CD4-positive, alpha-beta T cell treated with Interferon alpha-2 for 1 hour (primary cell): ENCODE measurements at regions not wholly inside any gene's neighbourhood (a gene's known extent, or its start where the extent isn't known, plus 50 kb on each side); places are given as distances from the start of the nearest gene placed in this dataset.

Source experiments
- DNase-seq, 2 donors: peaks; one replicate each; pipeline ENCODE4 v3.0.0-alpha.2; 2020 to 2022

GRCh38 chr14:89022274-89022673 lies 197.8 kb downstream of the TTC8 start:
- DNase-seq, result no peak

- no peak for DNase-seq
Measured at GRCh38 chr14:89024691-89025090, 200.2 kb downstream of the TTC8 start.

DNA sequence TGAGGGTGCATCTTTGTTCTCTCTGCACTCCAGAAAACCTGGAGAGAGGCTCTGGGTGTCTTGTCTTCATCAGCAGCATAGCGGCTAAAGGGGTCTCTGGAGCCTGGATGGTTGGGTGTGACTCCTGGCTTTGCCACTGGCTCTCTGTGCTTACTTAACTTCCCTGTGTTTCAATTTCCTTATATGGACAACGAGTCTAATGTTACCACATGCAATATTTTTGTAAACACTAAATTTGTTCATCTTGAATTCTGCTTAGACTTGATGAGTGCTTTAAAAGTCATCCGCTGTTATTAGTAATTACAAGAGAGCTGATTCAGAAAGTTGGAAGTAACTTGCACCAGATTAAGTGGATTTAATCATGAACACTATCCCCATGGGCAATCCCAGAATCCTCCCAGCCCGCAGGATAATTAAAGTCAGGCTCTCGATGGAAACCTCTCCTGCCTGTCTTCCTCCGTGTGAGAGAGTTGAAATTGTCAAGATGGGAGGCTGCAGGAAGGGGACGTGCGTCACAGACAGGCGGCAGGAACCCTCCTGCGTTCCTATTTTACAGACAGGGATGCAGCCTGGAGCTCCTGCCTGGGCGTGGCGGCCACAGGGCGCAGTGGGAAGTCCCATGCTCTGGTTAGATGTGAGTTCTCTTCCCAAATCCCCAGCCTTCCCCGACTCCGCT lies 201.2 kb downstream of the TTC8 start:
- DNase-seq, result no peak

DNA sequence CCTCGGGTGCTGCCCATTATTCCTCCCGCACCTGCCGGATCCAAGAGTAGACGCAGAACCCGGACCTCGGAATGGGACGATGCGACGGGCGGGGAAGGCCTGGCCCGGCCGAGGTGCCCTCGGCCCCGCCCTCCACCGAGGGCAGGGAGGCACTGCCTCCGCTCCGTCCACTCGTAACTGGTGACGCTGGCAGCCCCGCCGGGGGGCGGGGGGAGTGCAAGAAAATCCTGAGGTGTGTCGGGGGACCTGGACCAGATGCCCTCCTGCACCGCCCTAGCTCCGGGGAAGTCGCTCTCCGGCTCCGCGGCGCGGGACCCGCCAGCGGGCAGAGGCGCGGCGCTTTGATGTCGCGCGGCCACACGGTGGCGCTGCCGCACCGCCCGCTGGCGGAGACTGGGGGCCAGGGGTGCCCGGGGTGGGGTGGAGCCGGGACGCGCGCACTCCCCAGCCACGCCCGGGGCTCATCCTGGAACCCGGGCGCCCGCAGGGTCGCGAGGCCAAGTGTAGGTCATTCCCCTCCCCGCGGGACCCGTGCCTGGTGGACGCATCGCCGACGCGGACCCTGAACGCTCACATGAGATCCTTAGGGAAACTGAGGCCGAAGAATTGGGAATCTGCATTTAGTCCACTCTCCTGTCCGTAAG lies 202.8 kb downstream of the TTC8 start:
- peak; percentile 42 to 58 for DNase-seq

- DNase-seq, result no peak
Measured at GRCh38 chr14:89028462-89029134, 204.1 kb downstream of the TTC8 start.

- DNase-seq, result no peak
Measured at GRCh38 chr14:89029961-89030694, 205.7 kb downstream of the TTC8 start.

DNA sequence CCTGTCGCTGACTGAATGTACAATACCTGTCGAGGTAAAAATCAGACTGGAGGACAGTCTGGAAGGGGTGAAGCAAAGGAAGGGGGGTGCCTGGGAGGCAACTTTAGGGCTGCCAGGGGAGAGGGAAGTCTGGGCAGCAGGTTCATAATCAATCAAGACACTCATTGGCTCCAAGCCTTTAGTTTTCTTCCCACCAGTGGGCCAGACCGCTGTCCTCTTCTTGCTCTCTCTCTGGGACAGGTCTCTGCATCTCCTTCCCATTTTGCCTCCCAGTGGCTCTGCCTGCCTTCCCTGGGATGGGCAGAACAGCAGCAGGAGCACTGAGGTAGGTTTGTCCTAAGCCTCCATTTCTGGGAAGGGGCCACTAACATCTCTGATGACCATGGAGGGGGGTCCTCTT lies 206.5 kb downstream of the TTC8 start:
- DNase-seq, result no peak

DNA sequence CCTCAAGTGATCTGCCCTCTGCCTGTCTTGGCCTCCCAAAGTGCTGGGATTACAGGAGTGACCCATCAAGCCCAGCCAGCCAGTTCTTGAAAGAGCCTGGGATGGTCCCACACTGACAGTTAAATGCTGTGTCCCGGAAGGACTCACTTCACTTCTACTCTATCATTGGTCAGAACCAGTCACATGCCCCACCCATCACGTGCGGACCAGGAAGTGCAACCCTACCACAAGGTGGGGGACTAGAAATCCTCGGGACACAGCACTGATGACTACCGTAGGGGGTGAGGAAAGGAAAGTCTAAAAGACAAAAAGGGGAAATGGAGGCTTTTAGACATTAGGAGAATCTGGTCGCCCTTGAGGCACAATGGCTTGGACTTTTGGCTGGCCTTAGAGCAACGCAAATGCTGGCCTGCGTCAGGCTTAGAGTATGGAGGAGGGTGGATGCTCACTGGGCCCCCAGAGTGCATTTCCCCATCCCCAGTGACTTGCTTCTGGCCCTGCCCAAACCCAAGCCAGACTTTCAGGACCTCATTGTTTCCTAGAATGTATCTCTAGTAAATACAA lies 207.7 kb downstream of the TTC8 start:
- DNase-seq, result no peak

DNA sequence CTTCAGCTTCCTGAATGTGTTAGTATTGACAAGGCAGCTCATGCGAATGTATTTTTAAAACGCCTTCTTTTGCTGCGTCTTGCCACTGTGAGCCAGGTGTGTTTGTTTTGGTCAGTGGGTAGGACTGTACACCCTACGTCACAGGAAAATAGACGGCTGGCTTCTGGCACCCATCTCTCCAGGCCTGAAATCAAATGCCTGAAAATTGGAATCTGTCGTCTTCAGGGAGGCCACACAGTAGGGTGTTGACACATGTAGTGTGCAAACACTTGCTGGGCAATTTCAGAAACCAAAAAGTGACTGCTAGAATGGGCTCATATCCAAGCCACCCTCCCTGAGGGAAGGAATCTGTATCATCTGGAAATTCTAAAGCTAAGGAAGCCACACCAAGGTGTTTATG lies 209.3 kb downstream of the TTC8 start:
- DNase-seq, result no peak

DNA sequence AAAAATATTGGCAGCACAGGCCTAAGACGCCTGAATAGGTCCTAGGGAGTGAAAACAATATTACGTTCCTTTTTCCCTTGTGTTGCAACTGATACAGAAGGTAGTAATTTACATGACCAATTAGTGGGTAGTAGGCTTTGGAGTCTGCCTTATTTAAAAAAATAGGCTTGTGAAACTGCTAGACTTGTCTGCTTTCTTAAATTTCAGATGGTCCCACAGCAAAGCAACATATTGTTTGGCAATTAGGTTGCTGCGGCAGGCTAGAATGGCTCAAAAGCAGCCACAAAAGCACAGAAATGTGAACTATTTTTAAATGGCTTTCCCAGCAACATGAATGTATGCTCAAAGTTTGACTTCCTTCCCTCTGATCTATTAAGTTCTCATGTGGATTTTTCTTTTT lies 211.9 kb downstream of the TTC8 start:
- DNase-seq, result no peak

DNA sequence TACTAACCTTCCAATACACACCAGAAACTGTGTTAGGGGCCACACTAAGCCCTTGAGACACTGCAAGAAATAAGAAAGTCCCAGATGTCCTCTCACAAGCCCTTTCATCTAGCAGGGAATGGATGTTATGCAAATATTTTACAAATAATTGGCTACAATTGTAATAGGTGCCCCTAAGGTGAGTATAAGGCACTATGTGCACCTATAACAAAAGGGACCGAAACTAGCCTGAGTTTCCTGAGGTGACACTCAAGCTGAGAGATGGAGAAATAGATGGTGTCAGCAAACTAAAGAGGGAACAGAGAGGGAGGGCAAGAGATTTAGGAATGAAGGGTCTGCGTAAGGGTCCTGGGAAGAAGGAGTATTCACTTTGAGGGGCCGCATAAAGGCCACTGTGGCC lies 212.6 kb downstream of the TTC8 start:
- no peak for DNase-seq

DNA sequence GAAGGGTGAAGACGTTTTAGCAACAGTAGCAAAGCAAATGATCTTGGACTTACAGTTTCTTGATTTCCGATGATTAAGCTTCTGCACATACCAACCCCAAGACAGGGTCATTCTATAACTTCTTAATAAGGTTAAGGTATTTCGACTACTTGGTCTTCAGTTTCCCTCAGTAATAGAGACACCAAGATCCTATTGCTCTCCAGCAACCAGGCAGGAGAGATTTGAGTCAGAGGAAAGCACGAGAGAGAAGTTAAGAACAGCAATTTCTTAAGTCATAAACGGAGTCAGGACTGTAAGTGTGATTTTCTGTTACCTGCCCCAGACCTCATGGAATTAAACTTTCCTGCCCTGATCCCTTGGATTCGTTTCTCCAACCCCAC lies 215.6 kb downstream of the TTC8 start:
- DNase-seq, result no peak

DNA sequence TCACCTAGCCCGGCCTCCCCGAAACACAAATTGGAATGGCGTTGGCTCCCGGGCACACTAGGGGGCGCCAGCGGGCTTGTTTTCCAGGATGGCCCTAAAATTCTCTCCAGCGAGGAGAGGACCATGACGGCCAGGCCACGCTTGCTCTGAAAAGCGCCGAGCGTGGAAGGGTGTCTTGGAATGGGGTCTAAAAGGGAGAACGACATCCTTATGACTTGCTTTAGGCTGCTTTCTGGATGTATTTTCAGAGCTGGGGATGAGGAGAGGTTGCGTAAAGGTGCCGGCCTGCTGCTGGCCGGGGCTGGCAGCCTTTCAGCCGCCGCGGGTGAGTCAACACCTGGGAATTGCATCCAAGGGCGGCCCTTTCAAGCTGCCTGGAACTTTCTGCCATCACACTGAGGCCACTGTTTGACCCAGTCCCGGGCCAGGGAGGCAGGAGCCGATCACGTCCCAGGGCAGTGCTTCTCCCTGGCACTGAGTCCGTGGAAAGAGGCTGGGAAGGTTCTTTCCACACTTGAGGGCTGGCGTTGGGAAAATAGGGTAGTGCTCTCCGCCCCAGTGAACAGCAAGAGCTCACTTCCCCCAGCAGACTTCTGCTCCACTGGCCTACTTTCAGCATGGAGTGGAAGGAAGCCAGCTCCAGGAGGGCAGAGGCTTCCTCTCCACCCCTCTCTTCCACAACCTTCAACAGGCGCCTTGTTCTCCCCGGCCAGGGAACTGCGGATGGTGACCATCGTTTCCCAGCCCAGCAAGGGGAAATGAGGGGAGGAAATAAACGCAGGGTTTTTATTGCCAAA lies 216.2 kb downstream of the TTC8 start:
- peak; percentile 67 to 74 for DNase-seq

GRCh38 chr14:89041257-89041582 lies 216.8 kb downstream of the TTC8 start:
- DNase-seq, result no peak

DNA sequence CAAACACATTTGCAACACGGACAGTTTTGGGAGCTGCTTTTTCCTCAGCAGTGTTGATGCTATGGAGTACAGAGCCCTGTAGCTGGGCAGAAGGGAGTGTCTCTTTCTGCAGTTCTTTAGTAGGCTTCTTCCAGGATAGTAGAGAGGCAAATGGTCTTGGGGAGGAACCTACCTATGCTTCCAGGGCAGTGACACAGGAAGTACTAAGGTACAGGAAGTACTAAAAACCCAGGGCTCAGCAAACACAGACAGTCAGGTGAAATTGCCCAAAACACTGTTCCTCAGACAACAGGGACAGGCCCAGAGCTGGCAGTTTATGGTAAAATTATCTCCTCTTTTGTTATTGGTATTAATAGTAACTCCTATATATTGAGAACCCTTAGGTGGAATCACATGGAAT lies 217.6 kb downstream of the TTC8 start:
- no peak for DNase-seq

DNA sequence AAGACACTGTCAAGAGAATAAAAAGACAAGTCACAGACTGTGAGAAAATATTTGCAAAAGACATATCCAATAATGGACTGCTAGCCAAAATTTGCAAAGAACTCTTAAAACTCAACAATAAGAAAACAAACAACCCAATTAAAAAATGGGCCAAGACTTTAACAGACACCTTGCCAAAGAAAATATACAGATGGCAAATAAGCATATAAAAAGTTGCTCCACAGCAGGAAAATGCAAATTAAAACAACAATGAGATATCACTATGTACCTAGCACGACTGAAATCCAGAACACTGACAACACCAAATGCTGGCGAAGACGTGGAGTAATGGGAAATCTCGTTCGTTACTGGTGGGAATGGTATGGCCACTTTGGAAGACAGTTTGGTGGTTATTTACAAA lies 228.9 kb downstream of the TTC8 start:
- no peak for DNase-seq

GRCh38 chr14:89056394-89056793 lies 231.9 kb downstream of the TTC8 start:
- no peak for DNase-seq

DNA sequence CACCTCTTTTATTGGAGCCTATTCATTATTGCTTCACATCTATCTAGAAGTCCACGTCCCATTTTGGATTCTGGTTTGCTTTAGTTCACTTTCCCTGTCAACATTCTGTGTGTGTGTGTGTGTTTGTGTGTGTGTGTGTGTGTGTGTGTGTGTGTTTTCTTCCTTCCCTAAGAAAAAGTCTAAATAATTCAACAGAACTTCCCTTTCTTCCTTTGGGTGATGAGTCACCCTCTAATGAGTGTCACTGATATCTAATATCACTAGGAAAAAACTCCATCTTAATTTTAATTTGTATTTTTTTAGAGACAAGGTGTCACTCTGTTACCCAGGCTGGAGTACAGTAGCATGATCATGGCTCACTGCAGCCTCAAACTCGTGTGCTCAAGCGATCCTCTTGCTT lies 234.2 kb downstream of the TTC8 start:
- no peak for DNase-seq

DNA sequence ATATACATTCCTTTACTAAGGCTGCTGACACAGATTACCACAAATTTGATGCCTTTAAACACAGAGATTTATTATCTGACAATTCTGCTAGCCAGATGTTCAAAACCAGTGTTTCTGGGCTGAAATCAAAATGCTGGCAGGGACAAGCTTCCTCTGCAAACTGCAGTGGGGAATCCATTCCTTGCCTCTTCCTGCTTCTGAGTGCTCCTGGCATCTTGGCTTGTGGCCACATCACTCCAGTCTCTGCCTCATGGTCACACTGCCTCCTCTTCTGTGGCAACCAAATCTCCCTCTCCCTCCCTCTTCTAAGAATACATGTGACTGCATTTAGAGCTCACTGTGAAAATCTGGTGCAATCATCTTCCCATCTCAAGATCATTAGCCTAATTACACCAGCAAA lies 235.7 kb downstream of the TTC8 start:
- DNase-seq, result no peak

GRCh38 chr14:89061696-89062095 lies 237.2 kb downstream of the TTC8 start:
- DNase-seq, result no peak

- no peak for DNase-seq
Measured at GRCh38 chr14:89065879-89066278, 241.4 kb downstream of the TTC8 start.

DNA sequence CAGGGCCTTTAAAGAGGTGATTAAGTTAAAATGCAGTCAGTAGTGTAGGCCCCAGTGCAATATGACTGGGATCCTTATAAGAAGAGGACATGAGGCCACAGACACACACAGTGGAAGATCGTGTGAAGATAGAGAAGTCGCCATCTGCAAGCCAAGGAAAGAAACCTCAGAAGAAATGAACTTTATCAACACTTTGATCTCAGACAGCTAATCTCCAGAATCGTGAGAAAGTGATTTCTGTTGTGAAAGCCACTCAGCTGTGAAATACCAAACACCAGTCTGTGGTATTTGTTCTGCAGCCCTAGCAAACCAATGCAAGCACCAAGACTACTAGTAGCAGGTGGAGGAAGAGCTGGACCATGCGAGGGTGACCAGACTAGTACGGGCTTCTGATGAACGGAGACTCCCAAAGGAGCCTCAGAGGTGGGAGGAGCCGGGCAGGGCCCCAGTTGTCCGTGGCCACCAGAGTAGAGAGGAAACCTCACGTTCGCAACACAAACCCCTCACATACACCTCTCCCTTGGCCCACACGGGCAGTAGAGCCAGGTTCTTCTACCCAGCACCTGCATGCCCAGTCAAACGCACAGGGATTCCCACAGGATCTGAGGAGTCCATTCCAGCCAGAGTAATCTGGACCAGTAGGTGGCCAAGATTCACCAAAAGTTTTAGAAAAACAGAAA lies 243.0 kb downstream of the TTC8 start:
- peak in 1 of 2 donors; percentile 46 for DNase-seq
